ENCODE measurements at regions not wholly inside any gene's neighbourhood (a gene's known extent, or its start where the extent isn't known, plus 50 kb on each side); places are given as distances from the start of the nearest gene placed in this dataset.
"Not testable (repeated sequence)": the region's sequence is repeated elsewhere in the genome, so short reads cannot be mapped to it uniquely, and the experiment has no call there.

DNA sequence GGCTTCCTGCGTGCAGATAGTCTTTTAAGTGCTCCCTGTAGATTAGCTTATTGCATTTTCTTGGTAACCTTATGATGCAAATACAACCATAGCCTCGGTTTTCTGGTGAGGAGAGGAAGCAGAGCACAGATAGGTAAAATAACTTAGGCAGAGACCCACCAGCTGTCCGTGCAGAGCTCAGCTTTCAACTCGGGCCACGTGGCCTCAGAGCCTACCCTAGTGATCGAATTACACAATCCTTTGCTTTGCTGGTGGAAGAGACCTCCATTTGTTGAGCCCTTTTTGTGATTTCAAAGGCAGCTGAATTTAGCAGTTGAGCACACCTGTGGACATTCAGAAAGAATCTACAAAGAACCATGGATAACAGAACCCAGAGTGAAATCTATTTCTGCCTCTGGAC is 220.1 kb downstream of the ATP6V0E2 start:
- DNase-seq (ENCODE audit: low spot score in 2 of 2); H3K9me3 ChIP-seq; H3K4me1 ChIP-seq; H3K36me3 ChIP-seq; H3K27me3 ChIP-seq; H3K27ac ChIP-seq; H3K4me3 ChIP-seq: not testable (repeated sequence)
- 32 to 42% methylated on average over 6 of the region's 6 CpGs for WGBS, 2 donors

DNA sequence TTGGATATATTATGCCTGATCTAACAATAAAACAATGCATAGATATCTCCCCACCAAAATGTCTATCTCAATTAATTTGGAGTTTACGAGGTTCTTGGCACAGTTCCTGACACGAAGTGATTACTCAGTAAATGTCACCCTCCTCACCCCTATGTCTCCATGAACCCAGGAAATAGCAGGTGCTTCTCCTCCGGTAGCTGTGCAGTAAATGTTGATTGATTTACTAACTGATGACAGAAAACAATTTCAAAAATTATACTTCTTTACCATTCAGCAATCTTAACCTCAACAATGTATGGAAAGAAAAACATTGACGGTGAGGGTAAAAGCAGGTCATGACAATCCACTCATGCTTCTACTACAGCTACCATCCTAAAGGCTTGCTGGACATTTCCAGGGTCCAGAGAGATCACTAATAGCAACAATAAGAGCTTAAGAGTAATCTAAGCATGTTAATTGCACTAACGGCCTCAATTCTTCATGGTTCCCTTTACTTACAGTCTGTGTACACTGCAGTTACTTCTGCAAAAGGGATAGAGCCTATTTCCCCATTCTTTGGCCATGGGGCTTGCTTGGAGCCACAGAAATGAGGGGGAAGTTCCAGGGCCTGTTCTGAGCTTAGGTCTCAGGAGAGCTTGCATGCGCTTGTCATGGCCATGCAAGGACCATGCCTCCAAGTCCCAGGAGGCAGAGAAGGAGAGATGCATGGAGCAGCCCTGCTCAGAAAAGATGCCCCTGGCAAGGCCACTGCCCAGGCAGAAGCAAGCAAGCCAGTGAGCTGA is 222.6 kb downstream of the ATP6V0E2 start:
- H3K9me3 ChIP-seq; DNase-seq (ENCODE audit: low spot score in 2 of 2); H3K4me3 ChIP-seq; H3K36me3 ChIP-seq; H3K27ac ChIP-seq; H3K27me3 ChIP-seq; H3K4me1 ChIP-seq: not testable (repeated sequence)
- WGBS, 2 donors = 57 to 60% methylated on average over 6 of the region's 6 CpGs

DNA sequence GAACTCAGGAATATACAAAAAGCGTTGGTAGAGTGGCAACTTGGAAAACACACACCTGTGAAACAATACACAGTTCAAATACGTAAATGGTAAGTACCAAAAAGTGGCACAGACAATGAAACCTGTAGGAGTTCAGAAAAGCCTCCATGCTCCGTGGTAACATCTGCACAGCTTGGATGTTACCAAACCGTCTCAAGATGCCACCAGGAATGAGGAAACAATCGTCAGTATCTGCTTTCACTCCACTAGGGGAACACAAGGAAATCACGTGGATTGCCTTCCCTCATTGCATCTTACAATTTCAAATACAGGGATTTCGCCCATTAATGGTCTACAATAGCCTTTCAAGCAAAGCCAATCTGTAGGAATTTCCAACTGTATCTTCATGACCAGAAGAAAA is 224.6 kb upstream of the LRRC61 start:
- H3K27me3 ChIP-seq; H3K27ac ChIP-seq; H3K36me3 ChIP-seq; DNase-seq (ENCODE audit: low spot score in 2 of 2); H3K4me3 ChIP-seq; H3K9me3 ChIP-seq; H3K4me1 ChIP-seq: not testable (repeated sequence)
- WGBS, 2 donors = 72 to 80% methylated on average over 6 of the region's 7 CpGs

DNA sequence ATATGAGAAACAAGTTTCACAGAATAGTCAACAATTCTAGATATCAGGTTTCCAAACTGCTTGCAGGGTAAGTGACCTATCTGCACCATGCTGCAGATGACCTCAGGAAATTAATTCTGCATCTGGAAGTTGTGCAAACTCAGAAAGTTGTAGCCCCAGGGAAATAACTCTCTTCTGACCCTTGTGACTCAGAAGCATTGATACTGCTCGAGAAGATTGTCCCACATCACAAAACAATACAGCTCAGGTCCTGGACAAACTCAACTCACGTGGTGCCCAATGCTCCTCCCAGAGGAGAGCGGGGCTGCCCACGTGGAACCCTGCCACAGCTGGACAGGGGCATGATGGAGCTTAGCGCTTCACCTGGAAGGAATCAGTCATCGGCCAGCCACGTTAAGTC is 221.9 kb upstream of the LRRC61 start:
- not testable (repeated sequence) for H3K36me3 ChIP-seq; H3K4me3 ChIP-seq; DNase-seq (ENCODE audit: low spot score in 2 of 2); H3K27ac ChIP-seq; H3K9me3 ChIP-seq; H3K4me1 ChIP-seq; H3K27me3 ChIP-seq
- WGBS, 2 donors = 50 to 65% methylated on average over 7 of the region's 7 CpGs

DNA sequence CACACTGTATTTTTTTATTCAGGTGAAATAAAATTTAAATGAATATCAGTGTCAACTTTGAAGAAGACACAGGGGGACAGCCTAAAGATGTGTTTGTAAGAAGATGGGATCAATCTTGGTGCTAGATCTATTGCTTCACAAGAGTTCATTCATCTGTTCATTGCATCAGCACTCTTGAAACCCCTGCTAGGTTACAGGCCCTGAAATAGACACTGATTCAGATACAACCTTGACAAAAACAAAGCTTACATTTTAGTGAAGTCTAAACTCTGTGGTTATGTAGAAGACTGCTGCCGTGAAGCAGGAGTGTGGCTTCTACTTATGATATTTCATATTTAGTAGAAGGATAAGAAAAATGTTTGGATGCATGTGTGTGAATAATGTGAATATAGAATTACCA is 215.9 kb upstream of the LRRC61 start:
- 88 to 95% methylated on average over 1 of the region's 1 CpG for WGBS, 2 donors
- DNase-seq (ENCODE audit: low spot score in 2 of 2); H3K27me3 ChIP-seq; H3K9me3 ChIP-seq; H3K4me1 ChIP-seq; H3K36me3 ChIP-seq; H3K27ac ChIP-seq; H3K4me3 ChIP-seq: not testable (repeated sequence)

DNA sequence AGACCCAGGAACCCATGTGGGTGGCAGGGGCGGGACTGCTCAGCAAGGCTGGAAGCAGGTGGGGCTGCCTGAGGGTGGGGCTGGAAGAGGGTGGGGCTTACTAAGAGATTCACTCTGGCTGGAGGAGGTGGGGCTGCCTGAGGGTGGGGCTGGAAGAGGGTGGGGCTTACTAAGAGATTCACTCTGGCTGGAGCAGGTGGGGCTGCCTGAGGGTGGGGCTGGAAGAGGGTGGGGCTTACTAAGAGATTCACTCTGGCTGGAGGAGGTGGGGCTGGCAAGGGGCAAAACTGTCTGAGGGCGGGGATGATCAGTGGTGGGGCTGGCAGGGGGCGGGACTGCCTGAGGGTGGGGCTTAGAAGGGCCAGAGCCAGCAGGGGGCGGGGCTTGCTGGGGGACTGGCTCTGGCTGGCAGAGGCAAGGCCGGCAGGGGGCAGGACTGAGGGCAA is 212.8 kb upstream of the LRRC61 start:
- DNase-seq (ENCODE audit: low spot score in 2 of 2); H3K27ac ChIP-seq; H3K36me3 ChIP-seq; H3K4me3 ChIP-seq; H3K9me3 ChIP-seq; H3K4me1 ChIP-seq; H3K27me3 ChIP-seq: not testable (repeated sequence)
- WGBS, 2 donors = no CpG with 5 or more reads among the region's 5 CpGs

DNA sequence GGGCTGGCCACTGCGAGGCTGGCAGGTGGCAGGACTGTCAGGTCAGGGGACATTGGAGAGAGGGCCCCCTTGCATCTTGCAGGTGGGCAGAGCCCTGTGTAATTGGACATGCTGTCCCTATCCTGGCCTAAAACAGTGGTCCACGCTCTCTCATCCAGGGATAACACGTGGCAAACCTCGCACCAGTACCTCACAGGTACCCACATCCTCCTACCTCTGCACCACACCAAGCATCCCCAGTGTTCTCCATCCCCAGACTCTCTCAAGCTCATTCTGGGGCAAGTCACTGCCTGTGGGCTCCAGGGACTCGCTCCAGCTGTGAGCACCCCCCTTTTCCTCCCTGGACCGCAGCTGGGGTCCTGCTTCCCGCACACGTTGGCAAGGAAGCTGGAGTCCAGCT is 212.3 kb upstream of the LRRC61 start:
- WGBS, 2 donors = 67 to 75% methylated on average over 7 of the region's 8 CpGs
- H3K36me3 ChIP-seq; DNase-seq (ENCODE audit: low spot score in 2 of 2): not testable (repeated sequence)

DNA sequence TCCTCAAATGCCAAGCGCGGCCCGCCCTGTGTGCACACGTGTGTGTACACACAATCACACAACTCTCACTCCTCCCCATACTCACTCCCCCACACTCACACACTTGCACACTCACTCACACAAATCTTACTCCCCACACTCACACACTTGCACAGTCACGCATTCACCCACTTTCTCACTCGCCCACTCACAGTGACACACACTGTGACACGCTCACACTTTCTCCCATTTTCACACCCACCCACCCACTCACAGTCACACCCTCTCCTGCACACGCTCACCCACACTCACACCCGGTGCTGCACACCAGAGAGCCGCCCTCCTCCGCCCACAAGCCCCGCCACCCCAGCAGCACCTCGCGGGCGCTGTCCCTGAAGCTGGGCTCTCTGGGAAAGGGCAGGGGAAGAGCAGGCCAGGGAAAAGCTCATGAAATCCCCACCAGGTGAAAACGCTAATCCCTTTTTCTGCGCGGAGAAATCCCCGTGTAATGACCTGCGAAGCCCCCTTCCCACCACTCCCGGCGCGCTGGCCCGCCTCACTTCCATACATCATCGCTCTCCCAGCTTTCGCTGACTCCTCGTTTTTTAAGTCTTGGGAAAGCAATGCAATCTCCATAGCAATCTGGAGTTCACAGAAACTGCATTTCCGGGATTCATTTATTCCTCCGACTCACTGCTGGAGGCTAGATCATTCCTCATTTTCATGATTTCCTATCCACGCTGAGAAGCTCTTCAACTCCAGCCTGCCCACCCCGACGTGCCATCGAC is 211.6 kb upstream of the LRRC61 start:
- H3K27me3 ChIP-seq; H3K9me3 ChIP-seq; H3K27ac ChIP-seq; H3K4me1 ChIP-seq; DNase-seq (ENCODE audit: low spot score in 2 of 2); H3K36me3 ChIP-seq; H3K4me3 ChIP-seq: not testable (repeated sequence)
- 39 to 56% methylated on average over 30 to 33 of the region's 33 CpGs for WGBS, 2 donors

More for the DNA sequence above, 212.3 kb upstream of the LRRC61 start:
- H3K27ac ChIP-seq, H3K27me3 ChIP-seq, H3K9me3 ChIP-seq, H3K4me3 ChIP-seq, H3K4me1 ChIP-seq: not testable (repeated sequence)

DNA sequence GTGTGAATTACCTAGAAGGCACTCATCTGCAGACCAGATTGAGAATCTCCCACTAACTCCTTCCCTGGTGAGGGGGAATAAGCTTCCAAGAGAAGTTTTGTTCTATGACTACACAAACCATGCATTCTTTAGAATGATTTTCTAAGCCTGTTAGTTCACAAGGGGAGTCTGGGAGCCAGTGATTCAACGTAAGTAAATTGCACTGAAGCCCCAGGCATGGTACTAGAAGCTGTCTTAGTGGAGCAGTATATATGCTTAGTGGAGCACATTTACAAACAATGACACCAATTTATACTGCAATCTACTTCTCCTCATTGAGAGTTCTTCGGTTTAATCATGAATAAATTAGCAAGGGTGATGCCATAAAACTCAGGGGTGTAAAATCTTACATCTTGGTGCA is 209.9 kb upstream of the LRRC61 start:
- not testable (repeated sequence) for H3K27me3 ChIP-seq; H3K4me3 ChIP-seq; H3K9me3 ChIP-seq; H3K27ac ChIP-seq; H3K4me1 ChIP-seq; H3K36me3 ChIP-seq; DNase-seq (ENCODE audit: low spot score in 2 of 2)
- WGBS, 2 donors = 24 to 38% methylated on average over 2 of the region's 2 CpGs

DNA sequence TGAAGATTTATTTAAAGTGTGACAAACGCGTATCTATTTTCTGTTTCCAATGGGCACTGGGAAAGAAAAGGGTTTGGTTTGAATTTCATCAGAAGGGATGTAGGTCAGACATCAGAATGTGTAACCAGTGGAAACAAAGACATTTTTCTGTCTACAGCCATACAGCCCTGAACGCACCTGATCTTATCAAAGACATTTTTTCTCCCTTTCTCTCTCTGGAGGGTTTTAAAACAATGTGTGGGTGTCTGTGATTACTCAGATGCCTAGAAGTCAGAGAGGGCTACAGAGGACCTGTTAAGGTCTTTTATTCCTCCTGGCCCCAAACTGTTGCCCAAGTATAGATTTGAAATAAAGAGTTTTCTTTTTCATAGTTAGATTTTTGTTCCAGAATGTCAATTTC is 208.6 kb upstream of the LRRC61 start:
- H3K9me3 ChIP-seq; H3K27me3 ChIP-seq; H3K27ac ChIP-seq; DNase-seq (ENCODE audit: low spot score in 2 of 2); H3K36me3 ChIP-seq; H3K4me3 ChIP-seq; H3K4me1 ChIP-seq: not testable (repeated sequence)
- 72 to 84% methylated on average over 3 of the region's 3 CpGs for WGBS, 2 donors

DNA sequence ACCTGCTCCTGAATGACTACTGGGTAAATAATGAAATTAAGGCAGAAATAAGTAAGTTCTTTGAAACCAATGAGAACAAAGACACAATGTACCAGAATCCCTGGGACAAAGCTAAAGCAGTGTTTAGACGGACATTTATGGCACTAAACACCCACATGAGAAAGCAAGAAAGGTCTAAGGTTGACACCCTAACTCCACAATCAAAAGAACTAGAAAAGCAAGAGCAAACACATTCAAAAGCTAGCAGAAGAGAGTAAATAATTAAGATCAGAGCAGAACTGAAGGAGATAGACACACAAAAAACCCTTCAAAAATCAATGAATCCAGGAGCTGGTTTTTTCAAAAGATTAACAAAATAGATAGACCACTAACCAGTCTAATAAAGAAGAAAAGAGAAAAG is 203.2 kb upstream of the LRRC61 start:
- H3K27ac ChIP-seq; H3K4me1 ChIP-seq; H3K27me3 ChIP-seq; H3K4me3 ChIP-seq; H3K9me3 ChIP-seq; DNase-seq (ENCODE audit: low spot score in 2 of 2); H3K36me3 ChIP-seq: not testable (repeated sequence)
- WGBS, 2 donors = 12 to 34% methylated on average over 1 of the region's 1 CpG

DNA sequence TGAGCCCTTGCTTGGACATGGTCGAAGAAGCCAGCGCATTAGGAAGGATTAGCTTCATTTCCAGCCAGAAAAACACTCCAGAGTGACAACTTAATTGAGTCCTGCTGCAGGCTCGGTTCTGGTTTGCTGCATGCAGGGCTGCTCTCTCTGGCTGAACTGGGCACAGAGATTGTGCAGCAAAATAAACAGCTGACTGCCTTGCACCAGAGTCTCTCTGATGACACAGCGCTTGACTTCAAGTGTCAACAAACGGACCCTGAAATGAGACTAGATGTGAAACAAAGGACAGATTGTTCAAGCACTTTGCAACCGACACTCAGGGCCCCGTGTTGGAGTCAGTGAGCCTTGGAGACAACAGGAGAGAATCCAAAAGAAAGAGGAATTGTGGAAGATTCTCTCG is 197.3 kb upstream of the LRRC61 start:
- H3K4me3 ChIP-seq; H3K9me3 ChIP-seq; H3K27ac ChIP-seq; H3K27me3 ChIP-seq; DNase-seq (ENCODE audit: low spot score in 2 of 2); H3K4me1 ChIP-seq; H3K36me3 ChIP-seq: not testable (repeated sequence)
- WGBS, 2 donors = 38 to 42% methylated on average over 8 of the region's 8 CpGs

DNA sequence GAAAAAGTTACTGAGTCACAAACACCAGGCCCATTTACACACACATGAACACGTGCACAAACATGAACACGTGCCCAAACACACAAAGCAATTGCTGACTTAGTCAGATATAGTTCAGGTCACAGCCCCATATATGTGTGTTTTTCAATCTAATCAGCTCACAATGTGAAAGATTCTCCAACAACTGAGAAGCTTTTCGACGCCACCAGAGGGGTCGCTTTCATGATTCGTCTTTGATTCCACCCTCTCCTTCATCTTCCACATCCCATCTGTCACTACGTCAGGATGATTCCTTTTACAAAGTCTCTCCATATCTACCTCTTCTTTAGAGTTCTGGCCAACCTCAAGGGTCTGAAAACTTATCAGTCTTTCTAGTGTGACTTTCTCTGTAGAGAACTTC is 188.7 kb upstream of the LRRC61 start:
- H3K27ac ChIP-seq; H3K36me3 ChIP-seq; DNase-seq (ENCODE audit: low spot score in 2 of 2); H3K4me1 ChIP-seq; H3K27me3 ChIP-seq; H3K4me3 ChIP-seq; H3K9me3 ChIP-seq: not testable (repeated sequence)
- whole genome bisulfite sequencing, 2 donors = 82 to 86% methylated on average over 7 of the region's 7 CpGs

DNA sequence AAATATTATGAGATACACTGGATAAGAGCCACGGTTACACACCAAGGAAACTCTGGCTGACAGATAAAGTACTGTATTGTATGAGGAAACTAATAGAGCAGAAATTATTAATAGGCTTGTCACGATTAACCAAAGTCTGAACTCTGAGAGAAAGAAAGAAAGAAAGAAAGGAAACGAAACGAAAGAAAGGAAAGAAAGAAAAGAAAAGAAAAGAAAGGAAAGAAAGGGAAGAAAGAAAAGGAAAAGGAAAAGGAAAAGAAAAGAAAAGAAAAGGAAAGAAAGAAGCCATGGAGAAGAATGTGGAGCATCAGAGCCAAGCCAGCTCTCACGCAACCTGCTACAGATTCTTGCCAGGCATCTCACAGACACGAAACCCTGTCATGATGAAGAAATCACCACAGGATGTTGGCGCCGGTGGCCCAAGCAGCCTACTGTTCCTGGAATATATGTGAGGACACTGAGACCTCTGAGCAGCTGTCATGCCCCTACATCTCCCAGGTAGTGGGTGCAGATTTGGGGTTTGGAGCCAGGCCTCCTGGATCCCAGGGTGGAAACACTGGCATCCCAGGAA is 187.4 kb upstream of the LRRC61 start:
- not testable (repeated sequence) for H3K4me1 ChIP-seq; H3K36me3 ChIP-seq; H3K27me3 ChIP-seq; H3K27ac ChIP-seq; DNase-seq (ENCODE audit: low spot score in 2 of 2); H3K4me3 ChIP-seq; H3K9me3 ChIP-seq
- 63 to 65% methylated on average over 8 of the region's 8 CpGs for WGBS, 2 donors
